ENCODE measurements at regions not wholly inside any gene's neighbourhood (a gene's known extent, or its start where the extent isn't known, plus 50 kb on each side); places are given as distances from the start of the nearest gene placed in this dataset.

DNA sequence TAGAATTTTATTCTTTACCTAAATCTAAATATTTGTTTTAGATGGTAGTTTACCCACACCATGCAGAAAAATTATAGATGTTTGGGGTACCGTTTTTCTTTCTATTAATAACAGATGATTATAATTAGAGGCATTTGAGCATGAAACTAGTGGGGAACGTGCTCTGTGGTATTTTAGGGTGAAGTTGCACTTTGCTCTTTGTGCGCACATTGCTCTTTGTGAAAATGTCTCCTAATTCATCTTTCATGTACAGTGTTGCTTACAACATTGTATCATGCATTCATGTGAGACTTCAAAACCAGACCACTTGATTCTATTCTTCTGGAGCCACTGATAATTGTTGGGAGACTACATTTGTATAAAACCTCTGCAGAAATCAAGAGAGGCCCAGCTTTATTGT lies 449.1 kb upstream of the RGS6 start:
- TF ChIP-seq CTCF (conservative IDR thresholded peaks at IDR 0.05; ENCODE audit: low read length) = no peak
- no peak for TF ChIP-seq EZH2phosphoT487 (IDR thresholded peaks at IDR 0.05; ENCODE audit: borderline replicate concordance, low read depth, low read length)
